ENCODE measurements at regions not wholly inside any gene's neighbourhood (a gene's known extent, or its start where the extent isn't known, plus 50 kb on each side); places are given as distances from the start of the nearest gene placed in this dataset.
"Not testable (repeated sequence)": the region's sequence is repeated elsewhere in the genome, so short reads cannot be mapped to it uniquely, and the experiment has no call there.

GRCh38 chr7:124633740-124634139 lies 131.9 kb downstream of the GPR37 start:
- DNase-seq: no peak

GRCh38 chr7:124630395-124630794 lies 135.2 kb downstream of the GPR37 start:
- DNase-seq: no peak

GRCh38 chr7:124618871-124619270 lies 146.7 kb downstream of the GPR37 start:
- no peak for DNase-seq

- DNase-seq: not testable (repeated sequence)
Measured at GRCh38 chr7:124618051-124618450, 147.5 kb downstream of the GPR37 start.

- no peak for DNase-seq
Measured at GRCh38 chr7:124603066-124603465, 162.5 kb downstream of the GPR37 start.

GRCh38 chr7:124597509-124597908 lies 168.1 kb downstream of the GPR37 start:
- DNase-seq: no peak

- no peak for DNase-seq
Measured at GRCh38 chr7:124596881-124597280, 168.7 kb downstream of the GPR37 start.

GRCh38 chr7:124590814-124591213 lies 174.8 kb downstream of the GPR37 start:
- no peak for DNase-seq

- no peak for DNase-seq
Measured at GRCh38 chr7:124577256-124577655, 188.3 kb downstream of the GPR37 start.

GRCh38 chr7:124575176-124575575 lies 190.4 kb downstream of the GPR37 start:
- no peak for DNase-seq

GRCh38 chr7:124570558-124570957 lies 195.0 kb downstream of the GPR37 start:
- peak in 1 of 5 experiments; percentile 24 for DNase-seq

GRCh38 chr7:124566583-124566982 lies 199.0 kb downstream of the GPR37 start:
- DNase-seq: no peak

GRCh38 chr7:124557587-124557986 lies 208.0 kb downstream of the GPR37 start:
- no peak for DNase-seq

GRCh38 chr7:124557101-124557500 lies 208.5 kb downstream of the GPR37 start:
- no peak for DNase-seq

GRCh38 chr7:124553502-124553901 lies 212.1 kb downstream of the GPR37 start:
- DNase-seq: no peak

GRCh38 chr7:124552217-124552616 lies 213.4 kb downstream of the GPR37 start:
- no peak for DNase-seq

GRCh38 chr7:124550036-124550435 lies 215.6 kb downstream of the GPR37 start:
- no peak for DNase-seq

GRCh38 chr7:124542476-124542875 lies 223.1 kb downstream of the GPR37 start:
- no peak for DNase-seq

- DNase-seq: no peak
Measured at GRCh38 chr7:124536156-124536762, 229.3 kb downstream of the GPR37 start.

GRCh38 chr7:124532166-124532565 lies 233.4 kb downstream of the GPR37 start:
- no peak for DNase-seq

- DNase-seq: no peak
Measured at GRCh38 chr7:124516911-124517310, 248.7 kb downstream of the GPR37 start.

GRCh38 chr7:124515106-124515830 lies 250.3 kb downstream of the GPR37 start:
- DNase-seq: no peak

- DNase-seq: no peak
Measured at GRCh38 chr7:124514471-124514870, 251.1 kb downstream of the GPR37 start.

- no peak for DNase-seq
Measured at GRCh38 chr7:124497176-124497575, 268.4 kb downstream of the GPR37 start.

GRCh38 chr7:124489925-124490324 lies 275.7 kb downstream of the GPR37 start:
- DNase-seq: no peak
